NB4 (cell line): ENCODE measurements at regions not wholly inside any gene's neighbourhood (a gene's known extent, or its start where the extent isn't known, plus 50 kb on each side); places are given as distances from the start of the nearest gene placed in this dataset.
"Not testable (repeated sequence)": the region's sequence is repeated elsewhere in the genome, so short reads cannot be mapped to it uniquely, and the experiment has no call there.

ENCODE experiments used
- DNase-seq: peaks from one replicate; pipeline ENCODE4 v3.0.0; 2010; ENCODE audit warnings: low read depth
- H3K4me3 ChIP-seq: one replicate; pipeline ENCODE4 v1.5.1; 2011; ENCODE audit warnings: mild to moderate bottlenecking, low read depth, low read length, moderate library complexity
- MYC ChIP-seq: IDR thresholded peaks from 2 replicates; pipeline ENCODE4 v1.6.1; 2011; ENCODE audit warnings: low read depth, low read length
- POLR2A ChIP-seq: IDR thresholded peaks from 2 replicates; pipeline ENCODE4 v1.6.1; 2011; ENCODE audit warnings: mild to moderate bottlenecking; ENCODE audit not compliant: insufficient read length; ENCODE audit errors: extremely low read depth
- TF ChIP-seq, protein P1 (sequence below): IDR thresholded peaks from one replicate; pipeline ENCODE4 v1.5.1; 2012; ENCODE audit warnings: low read depth, low read length
- TF ChIP-seq, protein P2 (sequence below): IDR thresholded peaks from 2 replicates; pipeline ENCODE4 v1.6.1; 2011; ENCODE audit warnings: low read depth, low read length

DNA sequence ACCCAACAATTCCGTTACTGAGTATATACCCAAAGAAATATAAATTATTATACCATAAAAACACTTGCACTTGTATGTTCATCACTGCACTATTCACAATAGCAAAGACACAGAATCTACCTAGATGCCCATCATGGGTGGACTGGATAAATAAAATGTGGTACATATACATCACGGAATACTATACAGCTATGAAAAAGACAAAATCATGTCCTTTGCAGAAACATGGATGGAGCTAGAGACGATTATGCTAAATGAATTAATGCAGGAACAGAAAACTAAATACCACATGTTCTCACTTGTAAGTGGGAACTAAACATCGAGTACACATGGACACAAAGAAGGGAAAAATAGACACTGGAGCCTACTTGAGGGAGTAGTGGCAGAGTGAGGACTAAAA is 185.3 kb downstream of the PYDC2 start:
- no peak overlapping the region for H3K4me3 ChIP-seq
- DNase-seq = no peak
- TF ChIP-seq POLR2A (no peak), MYC (no peak)
- TF ChIP-seq, protein P1, sequence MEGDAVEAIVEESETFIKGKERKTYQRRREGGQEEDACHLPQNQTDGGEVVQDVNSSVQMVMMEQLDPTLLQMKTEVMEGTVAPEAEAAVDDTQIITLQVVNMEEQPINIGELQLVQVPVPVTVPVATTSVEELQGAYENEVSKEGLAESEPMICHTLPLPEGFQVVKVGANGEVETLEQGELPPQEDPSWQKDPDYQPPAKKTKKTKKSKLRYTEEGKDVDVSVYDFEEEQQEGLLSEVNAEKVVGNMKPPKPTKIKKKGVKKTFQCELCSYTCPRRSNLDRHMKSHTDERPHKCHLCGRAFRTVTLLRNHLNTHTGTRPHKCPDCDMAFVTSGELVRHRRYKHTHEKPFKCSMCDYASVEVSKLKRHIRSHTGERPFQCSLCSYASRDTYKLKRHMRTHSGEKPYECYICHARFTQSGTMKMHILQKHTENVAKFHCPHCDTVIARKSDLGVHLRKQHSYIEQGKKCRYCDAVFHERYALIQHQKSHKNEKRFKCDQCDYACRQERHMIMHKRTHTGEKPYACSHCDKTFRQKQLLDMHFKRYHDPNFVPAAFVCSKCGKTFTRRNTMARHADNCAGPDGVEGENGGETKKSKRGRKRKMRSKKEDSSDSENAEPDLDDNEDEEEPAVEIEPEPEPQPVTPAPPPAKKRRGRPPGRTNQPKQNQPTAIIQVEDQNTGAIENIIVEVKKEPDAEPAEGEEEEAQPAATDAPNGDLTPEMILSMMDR = no peak
- TF ChIP-seq, protein P2, sequence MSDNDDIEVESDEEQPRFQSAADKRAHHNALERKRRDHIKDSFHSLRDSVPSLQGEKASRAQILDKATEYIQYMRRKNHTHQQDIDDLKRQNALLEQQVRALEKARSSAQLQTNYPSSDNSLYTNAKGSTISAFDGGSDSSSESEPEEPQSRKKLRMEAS = no peak

DNA sequence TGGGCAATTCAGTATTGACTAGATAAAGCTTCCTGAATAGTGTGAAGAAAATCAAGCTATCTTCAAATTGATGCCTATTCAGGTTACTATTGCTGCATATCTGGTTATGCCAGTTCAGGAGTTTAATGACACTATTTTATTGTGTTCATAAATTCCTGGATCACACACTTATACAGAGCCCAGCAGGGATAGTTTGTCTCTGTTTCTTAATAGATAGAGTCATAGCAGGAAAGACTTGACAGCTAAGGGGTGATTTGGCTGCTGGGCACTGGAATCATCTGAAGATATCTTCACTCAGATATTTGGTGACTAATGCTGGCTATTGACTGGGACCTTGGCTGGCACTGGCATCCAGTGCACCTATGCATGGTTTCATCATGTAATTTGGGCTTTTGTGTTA is 187.8 kb downstream of the PYDC2 start:
- no peak for DNase-seq
- TF ChIP-seq, protein P2 = no peak
- TF ChIP-seq MYC (no peak), POLR2A (no peak)
- TF ChIP-seq, protein P1 = no peak

DNA sequence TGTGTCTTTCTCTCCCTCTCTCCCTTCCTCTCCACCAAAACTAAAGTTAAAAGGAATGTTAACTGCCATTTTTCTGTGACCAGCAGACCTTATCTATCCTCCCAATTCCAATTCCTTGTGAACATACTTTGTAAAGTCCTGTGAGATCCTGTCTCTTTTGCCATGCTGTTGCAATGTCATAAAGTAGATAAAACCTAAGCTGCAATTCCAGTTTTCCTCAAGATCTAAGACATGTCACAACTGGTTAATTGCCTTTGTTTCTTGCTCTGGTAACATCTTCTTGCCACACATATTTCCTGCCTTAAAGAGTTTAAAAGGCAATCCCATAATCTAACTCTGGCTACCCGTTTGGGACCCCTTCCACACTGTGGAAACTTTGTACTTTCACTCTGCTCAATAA is 188.7 kb downstream of the PYDC2 start:
- no peak overlapping the region for H3K4me3 ChIP-seq
- TF ChIP-seq, protein P2 = no peak
- TF ChIP-seq, protein P1 = no peak
- no peak for TF ChIP-seq MYC
- no peak for TF ChIP-seq POLR2A
- no peak for DNase-seq

More for the DNA sequence above, 187.8 kb downstream of the PYDC2 start:
- no peak overlapping the region for H3K4me3 ChIP-seq

DNA sequence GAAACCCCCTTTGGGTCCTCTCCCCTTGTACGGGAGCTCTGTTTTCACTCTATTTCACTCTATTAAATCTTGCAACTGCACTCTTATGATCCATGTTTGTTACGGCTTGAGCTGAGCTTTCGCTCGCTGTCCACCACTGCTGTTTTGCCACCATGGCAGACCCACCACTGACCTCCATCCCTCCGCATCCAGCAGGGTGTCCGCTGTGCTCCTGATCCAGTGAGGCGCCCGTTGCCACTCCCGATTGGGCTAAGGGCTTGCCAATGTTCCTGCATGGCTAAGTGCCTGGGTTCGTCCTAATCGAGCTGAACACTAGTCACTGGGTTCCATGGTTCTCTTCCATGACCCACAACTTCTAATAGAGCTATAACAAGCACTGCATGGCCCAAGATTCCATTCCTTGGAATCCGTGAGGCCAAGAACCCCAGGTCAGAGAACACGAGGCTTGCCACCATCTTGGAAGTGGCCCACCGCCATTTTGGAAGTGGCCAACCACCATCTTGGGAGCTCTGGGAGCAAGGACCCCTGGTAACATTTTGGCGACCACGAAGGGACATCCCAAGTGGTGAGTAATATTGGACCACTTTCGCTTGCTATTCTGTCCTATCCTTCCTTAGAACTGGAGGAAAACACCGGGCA is 197.9 kb downstream of the PYDC2 start:
- not testable (repeated sequence) for DNase-seq, H3K4me3 ChIP-seq

DNA sequence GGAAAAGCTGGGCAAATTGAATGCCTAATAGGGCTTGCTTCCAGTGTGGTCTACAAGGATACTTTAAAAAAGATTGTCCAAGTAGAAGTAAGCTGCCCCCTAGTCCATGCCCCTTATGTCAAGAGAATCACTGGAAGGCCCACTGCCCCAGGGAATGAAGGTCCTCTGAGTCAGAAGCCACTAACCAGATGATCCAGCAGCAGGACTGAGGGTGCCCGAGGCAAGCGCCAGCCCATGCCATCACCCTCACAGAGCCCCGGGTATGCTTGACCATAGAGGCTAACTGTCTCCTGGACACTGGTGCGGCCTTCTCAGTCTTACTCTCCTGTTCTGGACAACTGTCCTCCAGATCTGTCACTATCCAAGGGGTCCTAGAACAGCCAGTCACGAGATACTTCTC is 201.2 kb downstream of the PYDC2 start:
- DNase-seq, H3K4me3 ChIP-seq: not testable (repeated sequence)

DNA sequence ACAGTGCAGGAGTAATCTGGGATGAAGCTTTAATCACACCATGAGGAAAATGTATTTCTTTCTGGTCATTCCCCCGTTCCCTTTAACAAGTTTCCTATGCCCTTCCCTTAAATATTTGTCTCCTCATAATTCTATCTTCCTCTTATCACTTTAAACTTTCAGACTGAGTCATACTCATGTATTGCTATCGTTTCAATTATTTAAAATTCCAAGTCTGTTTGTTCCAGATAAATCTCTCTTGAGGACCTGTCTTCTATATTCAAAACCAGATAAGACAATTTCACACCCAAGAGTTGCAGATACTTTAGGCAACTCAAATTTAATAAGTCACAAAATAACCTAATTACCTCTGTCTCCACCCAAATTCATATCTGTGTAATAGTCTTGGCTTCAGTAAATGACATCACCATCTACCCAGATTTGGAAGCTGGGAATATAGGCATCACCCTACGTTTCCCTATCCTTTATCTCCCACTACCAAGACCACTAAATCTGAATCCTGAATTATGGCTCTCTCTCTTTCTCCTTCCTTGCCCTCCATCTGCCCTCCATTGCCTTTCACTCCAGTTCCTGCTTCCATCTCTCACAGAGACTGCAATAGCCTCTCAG is 220.1 kb downstream of the PYDC2 start:
- H3K4me3 ChIP-seq = no peak overlapping the region
- DNase-seq = no peak
- TF ChIP-seq, protein P2 = no peak
- TF ChIP-seq POLR2A (no peak), MYC (no peak)
- TF ChIP-seq, protein P1 = no peak

DNA sequence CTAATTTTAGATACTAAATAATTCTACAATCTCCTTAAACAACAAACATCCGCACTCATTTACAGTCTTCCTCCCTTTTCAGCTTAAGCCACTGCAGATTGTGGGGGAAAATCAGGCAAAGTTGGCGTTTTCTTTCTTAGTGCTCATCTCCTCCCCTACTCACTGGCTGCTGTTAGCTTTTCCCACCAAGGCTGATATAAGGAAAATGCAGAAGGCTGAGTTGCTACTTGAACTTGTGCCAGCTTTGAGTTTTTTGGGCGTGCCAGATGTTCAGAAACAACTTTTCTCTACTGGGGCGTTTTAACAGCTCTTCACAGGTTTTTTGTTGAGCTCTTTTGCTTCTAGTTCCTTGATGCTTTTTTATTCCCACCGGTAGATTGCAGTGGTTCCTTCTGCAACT is 222.0 kb downstream of the PYDC2 start:
- DNase-seq = no peak
- no peak overlapping the region for H3K4me3 ChIP-seq
- TF ChIP-seq, protein P1 = no peak
- no peak for TF ChIP-seq MYC
